HCT116 (cell line): ENCODE measurements at regions not wholly inside any gene's neighbourhood (a gene's known extent, or its start where the extent isn't known, plus 50 kb on each side); places are given as distances from the start of the nearest gene placed in this dataset.

Source experiments
- ATAC-seq: fragments of 200-7000 bp; cut with Tn5 transposase; 2 replicates; pipeline ENCODE4 v1.9.1; 2020; ENCODE audit warnings: mild to moderate bottlenecking, moderate library complexity
- BruUV-seq: library from RNA; stranded (reverse); fragments of 400-500 nt; replicated peaks from 2 replicates; lab custom pipeline; 2021; lab: Mats Ljungman, UMichigan
- CTCF ChIA-PET: fragments of 300-600 bp; sonication (Branson Sonifier 250); formaldehyde crosslinking; loops from one replicate; lab custom pipeline; 2021; ENCODE audit warnings: antibody characterized with exemption; lab: Charles Lee
- POLR2A ChIA-PET: fragments of 300-600, 350-600 bp; sonication (Branson Sonifier 250); formaldehyde crosslinking; loops from one replicate; lab custom pipeline; 2021; ENCODE audit warnings: antibody characterized with exemption; lab: Charles Lee
- RAD21 ChIA-PET, 2 experiments: fragments of 300-600 bp; sonication (Branson Sonifier 250); formaldehyde crosslinking; loops; one replicate each; lab custom pipeline; 2023; ENCODE audit warnings: low total read pairs in 2 of 2; ENCODE audit not compliant: uncharacterized antibody in 2 of 2, unreplicated experiment in 2 of 2, low non-redundant PET in 1 of 2; lab: Charles Lee
- DNase-seq: peaks from one replicate; pipeline ENCODE4 v3.0.0-alpha.2; 2010; ENCODE audit warnings: low read depth, low spot score
- H2AFZ ChIP-seq: fragments of 200-600 bp; shearing (Covaris generic), sonication (generic); 2 replicates; pipeline ENCODE4 v1.6.1; 2017; ENCODE audit warnings: low read depth, mixed run types, mixed read lengths, antibody characterized with exemption, low read length; ENCODE audit not compliant: poor library complexity, severe bottlenecking
- H3K27ac ChIP-seq: 2 replicates; pipeline ENCODE4 v1.5.1; 2012; ENCODE audit warnings: low read depth, low read length
- H3K27me3 ChIP-seq: fragments of 200-600 bp; sonication (generic); 2 replicates; pipeline ENCODE4 v1.6.1; 2016; ENCODE audit warnings: mixed run types, low read length, mixed read lengths; ENCODE audit not compliant: insufficient read depth
- H3K36me3 ChIP-seq, 2 experiments: fragments of 200-500 bp in 1 of 2; fragments of 200-600 bp in 1 of 2; sonication (Bioruptor generic) in 1 of 2; sonication (generic) in 1 of 2; 2 replicates each; pipeline versions ENCODE4 v1.5.1 to v1.6.1; 2014 to 2016; ENCODE audit warnings: low read length in 2 of 2, inconsistent platforms in 1 of 2, mixed read lengths in 1 of 2, mixed run types in 1 of 2; ENCODE audit not compliant: insufficient read depth in 2 of 2, control insufficient read depth in 1 of 2
- H3K4me1 ChIP-seq, 2 experiments: fragments of 200-600 bp in 1 of 2; sonication (generic) in 1 of 2; 2 replicates each; pipeline versions ENCODE4 v1.5.1 to v1.6.1; 2012 to 2017; ENCODE audit warnings: low read length in 2 of 2, inconsistent platforms in 1 of 2, mild to moderate bottlenecking in 1 of 2, mixed read lengths in 1 of 2, mixed run types in 1 of 2, moderate library complexity in 1 of 2; ENCODE audit not compliant: insufficient read depth in 2 of 2, control insufficient read depth in 1 of 2
- H3K4me2 ChIP-seq: fragments of 200-600 bp; sonication (generic); 2 replicates; pipeline ENCODE4 v1.6.1; 2017; ENCODE audit warnings: mixed run types, low read length, mixed read lengths
- H3K4me3 ChIP-seq, 2 experiments: fragments of 200-600 bp in 1 of 2; sonication (generic) in 1 of 2; replicated peaks in 1 of 2; 2 replicates each; pipeline ENCODE4 v1.5.1; 2011 to 2016; ENCODE audit warnings: low read length in 2 of 2, control low read depth in 1 of 2, low read depth in 1 of 2, mild to moderate bottlenecking in 1 of 2, mixed read lengths in 1 of 2, mixed run types in 1 of 2
- H3K79me2 ChIP-seq: fragments of 200-600 bp; sonication (generic); 2 replicates; pipeline ENCODE4 v1.6.1; 2017; ENCODE audit warnings: mild to moderate bottlenecking, mixed run types, low read length, moderate library complexity, mixed read lengths; ENCODE audit not compliant: insufficient read depth
- H3K9ac ChIP-seq: fragments of 200-600 bp; sonication (generic); 2 replicates; pipeline ENCODE4 v1.6.1; 2016; ENCODE audit warnings: low read length, mixed read lengths
- H3K9me2 ChIP-seq: fragments of 200-600 bp; sonication (generic), shearing (Covaris generic); 2 replicates; pipeline ENCODE4 v1.6.1; 2017; ENCODE audit warnings: mixed run types, mild to moderate bottlenecking, moderate library complexity; ENCODE audit not compliant: insufficient read depth
- H3K9me3 ChIP-seq, 2 experiments: fragments of 200-500 bp in 1 of 2; fragments of 200-600 bp in 1 of 2; sonication (Bioruptor generic) in 1 of 2; sonication (generic) in 1 of 2; 2 replicates each; pipeline ENCODE4 v1.6.1; 2014 to 2017; ENCODE audit warnings: low read length in 2 of 2, mixed read lengths in 2 of 2, inconsistent platforms in 1 of 2, low read depth in 1 of 2, mild to moderate bottlenecking in 1 of 2, mixed run types in 1 of 2, moderate library complexity in 1 of 2; ENCODE audit not compliant: control insufficient read depth in 1 of 2, insufficient read depth in 1 of 2
- H4K20me1 ChIP-seq: fragments of 200-600 bp; sonication (generic), shearing (Covaris generic); 2 replicates; pipeline ENCODE4 v1.6.1; 2017; ENCODE audit warnings: mixed run types, mild to moderate bottlenecking, moderate library complexity; ENCODE audit not compliant: insufficient read depth
- ATF3 ChIP-seq: IDR thresholded peaks from 2 replicates; pipeline ENCODE4 v1.6.1; 2012
- CBX3 ChIP-seq: IDR thresholded peaks from 2 replicates; pipeline ENCODE4 v1.6.1; 2012; ENCODE audit warnings: low read depth
- CEBPB ChIP-seq: IDR thresholded peaks from 2 replicates; pipeline ENCODE4 v1.6.1; 2012; ENCODE audit warnings: low read depth
- CTCF ChIP-seq, 3 experiments: fragments of 200-600 bp in 1 of 3; sonication (generic) in 1 of 3; IDR thresholded peaks in 2 of 3; conservative IDR thresholded peaks in 1 of 3; 2 replicates each; pipeline ENCODE4 v1.5.1; 2012 to 2017; ENCODE audit warnings: low read depth in 2 of 3, low read length in 2 of 3, antibody characterized with exemption in 1 of 3, borderline replicate concordance in 1 of 3, control low read depth in 1 of 3, mild to moderate bottlenecking in 1 of 3, mixed read lengths in 1 of 3, mixed run types in 1 of 3, moderate library complexity in 1 of 3; ENCODE audit not compliant: insufficient read depth in 1 of 3
- EGR1 ChIP-seq: IDR thresholded peaks from 2 replicates; pipeline ENCODE4 v1.6.1; 2012; ENCODE audit warnings: low read depth
- EZH2 ChIP-seq: fragments of 200-600 bp; sonication (generic); IDR thresholded peaks from 2 replicates; pipeline ENCODE4 v1.6.1; 2017; ENCODE audit warnings: antibody characterized with exemption, mixed run types
- FOSL1 ChIP-seq: IDR thresholded peaks from 2 replicates; pipeline ENCODE4 v1.6.1; 2012; ENCODE audit warnings: low read depth
- MAX ChIP-seq: IDR thresholded peaks from 2 replicates; pipeline ENCODE4 v1.6.1; 2012
- POLR2A ChIP-seq: IDR thresholded peaks from 2 replicates; pipeline ENCODE4 v1.7.0; 2011; ENCODE audit warnings: borderline replicate concordance; ENCODE audit not compliant: insufficient read depth, insufficient read length; ENCODE audit errors: extremely low read depth
- POLR2AphosphoS5 ChIP-seq: IDR thresholded peaks from 2 replicates; pipeline ENCODE4 v1.6.1; 2011; ENCODE audit warnings: mild to moderate bottlenecking, low read depth, low read length, moderate library complexity
- RAD21 ChIP-seq: IDR thresholded peaks from 2 replicates; pipeline ENCODE4 v1.6.1; 2012; ENCODE audit warnings: low read depth, mild to moderate bottlenecking
- REST ChIP-seq: IDR thresholded peaks from 2 replicates; pipeline ENCODE4 v1.6.1; 2012; ENCODE audit warnings: low read depth
- SP1 ChIP-seq: IDR thresholded peaks from 2 replicates; pipeline ENCODE4 v1.6.1; 2012; ENCODE audit warnings: low read depth
- SRF ChIP-seq: IDR thresholded peaks from 2 replicates; pipeline ENCODE4 v1.6.1; 2012; ENCODE audit warnings: low read depth
- YY1 ChIP-seq: IDR thresholded peaks from 2 replicates; pipeline ENCODE4 v1.6.1; 2011; ENCODE audit warnings: low read length, low read depth, moderate library complexity, mild to moderate bottlenecking; ENCODE audit not compliant: insufficient replicate concordance; ENCODE audit errors: extremely low read depth
- ZNF274 ChIP-seq: fragments of 200-500 bp; sonication (Bioruptor generic); IDR thresholded peaks from 2 replicates; pipeline ENCODE4 v1.6.1; 2014; ENCODE audit warnings: mild to moderate bottlenecking, low read depth, low read length, inconsistent platforms
- intact Hi-C: fragments of 100-400 bp; cut with micrococcal nuclease; formaldehyde crosslinking; loops from 2 replicates; pipeline ENCODE4 v1.10.0; 2022
- TF ChIP-seq, protein P1 (sequence below): IDR thresholded peaks from 2 replicates; pipeline ENCODE4 v1.6.1; 2011; ENCODE audit warnings: mild to moderate bottlenecking, low read length, moderate library complexity; ENCODE audit not compliant: insufficient replicate concordance; ENCODE audit errors: extremely low read depth

DNA sequence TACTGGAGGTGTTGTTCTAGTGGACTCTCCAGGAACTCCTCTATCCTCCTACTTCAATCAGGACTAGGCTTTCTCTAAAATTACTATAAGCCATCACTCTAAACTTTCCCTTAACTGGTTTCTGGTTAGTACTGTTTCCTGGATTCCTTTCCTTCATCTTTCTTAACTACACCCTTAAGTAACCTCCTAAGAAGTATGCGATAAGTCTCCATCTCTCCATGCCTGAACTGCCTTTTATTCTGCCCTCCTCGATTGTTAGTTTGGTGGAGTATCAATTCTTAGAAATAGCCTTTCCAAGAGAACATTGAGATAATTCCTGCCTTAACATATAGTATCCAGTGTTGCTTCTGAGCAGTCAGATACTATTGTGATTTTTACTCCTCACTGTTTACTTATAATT, 162.9 kb upstream of the PDE4B start:
- Histone ChIP-seq H3K27ac (no peak overlapping the region), H2AFZ (no peak overlapping the region), H3K27me3 (no peaks in the 10 kb centered on the region), H3K4me1 (no peaks in the 10 kb centered on the region), H3K9me2 (no peaks in the 10 kb centered on the region), H3K4me3 (no peak overlapping the region), H3K4me2 (no peak overlapping the region), H3K79me2 (no peaks in the 10 kb centered on the region), H4K20me1 (no peaks in the 10 kb centered on the region), H3K9ac (no peak overlapping the region), H3K9me3 (no peaks in the 10 kb centered on the region), H3K36me3 (no peaks in the 10 kb centered on the region)
- ChIA-PET POLR2A (no interaction called here), RAD21 (no interaction called here), CTCF (no interaction called here)
- no peak for DNase-seq
- TF ChIP-seq CBX3: no peak
- TF ChIP-seq ZNF274: no peak
- no peak for TF ChIP-seq REST
- no peak for TF ChIP-seq EZH2
- no peak for TF ChIP-seq RAD21
- TF ChIP-seq CEBPB: no peak
- TF ChIP-seq EGR1: no peak
- no peak for TF ChIP-seq ATF3
- TF ChIP-seq SP1: no peak
- no peak for TF ChIP-seq FOSL1
- no peak for TF ChIP-seq CTCF (IDR thresholded peaks at IDR 0.05 in 2 of 3, conservative IDR thresholded peaks at IDR 0.05 in 1 of 3; ENCODE audit: borderline replicate concordance in 1 of 3, insufficient read depth in 1 of 3, low read depth in 2 of 3, low read length in 2 of 3)
- no peak for TF ChIP-seq YY1
- TF ChIP-seq, protein P1, sequence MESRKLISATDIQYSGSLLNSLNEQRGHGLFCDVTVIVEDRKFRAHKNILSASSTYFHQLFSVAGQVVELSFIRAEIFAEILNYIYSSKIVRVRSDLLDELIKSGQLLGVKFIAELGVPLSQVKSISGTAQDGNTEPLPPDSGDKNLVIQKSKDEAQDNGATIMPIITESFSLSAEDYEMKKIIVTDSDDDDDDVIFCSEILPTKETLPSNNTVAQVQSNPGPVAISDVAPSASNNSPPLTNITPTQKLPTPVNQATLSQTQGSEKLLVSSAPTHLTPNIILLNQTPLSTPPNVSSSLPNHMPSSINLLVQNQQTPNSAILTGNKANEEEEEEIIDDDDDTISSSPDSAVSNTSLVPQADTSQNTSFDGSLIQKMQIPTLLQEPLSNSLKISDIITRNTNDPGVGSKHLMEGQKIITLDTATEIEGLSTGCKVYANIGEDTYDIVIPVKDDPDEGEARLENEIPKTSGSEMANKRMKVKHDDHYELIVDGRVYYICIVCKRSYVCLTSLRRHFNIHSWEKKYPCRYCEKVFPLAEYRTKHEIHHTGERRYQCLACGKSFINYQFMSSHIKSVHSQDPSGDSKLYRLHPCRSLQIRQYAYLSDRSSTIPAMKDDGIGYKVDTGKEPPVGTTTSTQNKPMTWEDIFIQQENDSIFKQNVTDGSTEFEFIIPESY: no peak
- TF ChIP-seq POLR2AphosphoS5: no peak
- no peak for TF ChIP-seq MAX
- no peak for TF ChIP-seq POLR2A
- no peak for TF ChIP-seq SRF
- BruUV-seq: no TSS peak
- intact Hi-C loops: no loop called here
- no peak for ATAC-seq
